ENCODE measurements at regions not wholly inside any gene's neighbourhood (a gene's known extent, or its start where the extent isn't known, plus 50 kb on each side); places are given as distances from the start of the nearest gene placed in this dataset.

DNA sequence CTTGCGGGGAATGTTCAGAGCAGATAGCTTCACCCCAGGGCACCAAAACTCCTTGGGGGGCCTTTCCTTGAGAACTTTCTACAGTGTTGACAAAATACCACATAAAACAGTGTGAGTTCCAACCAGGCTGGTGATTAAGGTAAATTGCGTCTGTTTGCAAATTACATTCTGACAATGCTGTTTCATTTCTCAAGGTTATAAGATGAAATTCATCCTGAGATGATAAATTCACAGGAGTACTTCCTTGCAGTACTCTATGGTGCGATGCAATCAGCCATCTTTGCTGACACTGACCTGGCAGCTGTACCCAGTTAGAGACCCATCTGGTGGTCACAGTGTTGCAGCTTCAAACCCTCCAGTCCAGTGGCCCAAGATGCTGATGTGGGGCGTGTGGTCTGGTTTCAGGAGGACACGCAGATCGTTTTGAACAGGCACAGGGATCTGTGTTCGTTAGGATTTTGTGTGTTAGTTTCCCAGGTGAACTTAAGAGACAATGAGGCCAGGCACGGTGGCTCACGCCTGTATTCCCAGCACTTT is 99.5 kb upstream of the SLC66A3 start:
- Histone ChIP-seq H3K27me3 (peaks cover 6% of the 10 kb centered on the region), H3K27ac (no peak overlapping the region), H3K4me3 (no peak overlapping the region), H3K36me3 (no peaks in the 10 kb centered on the region), H3K9me3 (no peaks in the 10 kb centered on the region), H3K4me1 (no peaks in the 10 kb centered on the region)
- DNase-seq (ENCODE audit: low spot score in 2 of 2): no peak
- WGBS: 90% methylated on average over 9 of the region's 9 CpGs
- TF ChIP-seq, protein P1, sequence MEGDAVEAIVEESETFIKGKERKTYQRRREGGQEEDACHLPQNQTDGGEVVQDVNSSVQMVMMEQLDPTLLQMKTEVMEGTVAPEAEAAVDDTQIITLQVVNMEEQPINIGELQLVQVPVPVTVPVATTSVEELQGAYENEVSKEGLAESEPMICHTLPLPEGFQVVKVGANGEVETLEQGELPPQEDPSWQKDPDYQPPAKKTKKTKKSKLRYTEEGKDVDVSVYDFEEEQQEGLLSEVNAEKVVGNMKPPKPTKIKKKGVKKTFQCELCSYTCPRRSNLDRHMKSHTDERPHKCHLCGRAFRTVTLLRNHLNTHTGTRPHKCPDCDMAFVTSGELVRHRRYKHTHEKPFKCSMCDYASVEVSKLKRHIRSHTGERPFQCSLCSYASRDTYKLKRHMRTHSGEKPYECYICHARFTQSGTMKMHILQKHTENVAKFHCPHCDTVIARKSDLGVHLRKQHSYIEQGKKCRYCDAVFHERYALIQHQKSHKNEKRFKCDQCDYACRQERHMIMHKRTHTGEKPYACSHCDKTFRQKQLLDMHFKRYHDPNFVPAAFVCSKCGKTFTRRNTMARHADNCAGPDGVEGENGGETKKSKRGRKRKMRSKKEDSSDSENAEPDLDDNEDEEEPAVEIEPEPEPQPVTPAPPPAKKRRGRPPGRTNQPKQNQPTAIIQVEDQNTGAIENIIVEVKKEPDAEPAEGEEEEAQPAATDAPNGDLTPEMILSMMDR (IDR thresholded peaks at IDR 0.05): no peak
- TF ChIP-seq POLR2A (IDR thresholded peaks at IDR 0.05) (no peak), POLR2AphosphoS5 (IDR thresholded peaks at IDR 0.05) (no peak), EP300 (IDR thresholded peaks at IDR 0.05) (no peak)

DNA sequence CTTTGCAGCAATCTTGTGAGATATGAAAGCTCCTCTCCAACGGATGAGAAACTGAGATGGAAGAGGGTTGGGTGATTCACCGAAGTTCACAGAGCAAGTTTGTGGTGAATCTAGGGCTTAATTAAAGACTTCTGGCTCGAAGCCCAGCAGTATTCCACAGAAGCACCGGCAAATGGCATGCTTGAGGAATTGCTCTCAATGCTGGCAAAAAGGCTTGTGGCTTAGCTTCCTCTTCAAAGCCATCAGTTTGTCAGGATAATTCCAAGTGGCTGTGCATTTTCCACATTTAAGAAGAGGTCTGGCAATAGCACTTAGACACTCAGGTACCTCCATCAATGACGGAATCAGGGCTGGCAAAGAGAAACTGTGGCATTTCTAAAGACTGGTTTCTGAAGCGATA is 98.7 kb upstream of the SLC66A3 start:
- no peaks in the 10 kb centered on the region for H3K36me3 ChIP-seq
- H3K4me1 ChIP-seq: no peaks in the 10 kb centered on the region
- H3K4me3 ChIP-seq: no peak overlapping the region
- no peaks in the 10 kb centered on the region for H3K9me3 ChIP-seq
- no peak for DNase-seq (ENCODE audit: low spot score in 2 of 2)
- 39% methylated on average over 6 of the region's 6 CpGs for WGBS
- peaks cover 6% of the 10 kb centered on the region for H3K27me3 ChIP-seq
- H3K27ac ChIP-seq: no peak overlapping the region
- TF ChIP-seq, protein P1 (IDR thresholded peaks at IDR 0.05): no peak

DNA sequence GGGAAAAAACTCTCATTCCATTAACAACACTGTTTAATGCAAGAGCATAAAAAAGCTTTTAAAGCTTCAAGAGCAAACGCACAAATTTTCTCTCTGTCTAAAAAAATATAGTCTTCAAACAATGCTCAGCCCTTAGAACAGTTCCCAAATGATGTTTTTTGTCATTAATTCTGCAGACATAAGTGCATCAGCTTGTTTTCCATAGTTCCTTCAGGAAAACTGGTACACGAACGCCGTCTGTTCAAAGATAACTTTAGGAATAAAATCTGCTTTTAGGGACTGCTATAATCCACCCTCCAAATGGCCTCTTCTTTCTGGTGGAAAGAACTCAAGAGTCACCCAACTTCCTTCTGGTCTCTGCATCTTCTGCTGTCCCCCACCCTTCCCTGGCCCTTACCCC is 98.2 kb upstream of the SLC66A3 start:
- Histone ChIP-seq H3K27me3 (peaks cover 6% of the 10 kb centered on the region), H3K27ac (no peak overlapping the region), H3K9me3 (no peaks in the 10 kb centered on the region), H3K36me3 (no peaks in the 10 kb centered on the region), H3K4me3 (no peak overlapping the region), H3K4me1 (no peaks in the 10 kb centered on the region)
- WGBS: 84% methylated on average over 4 of the region's 4 CpGs
- DNase-seq (ENCODE audit: low spot score in 2 of 2): no peak
- TF ChIP-seq, protein P1 (IDR thresholded peaks at IDR 0.05): no peak
- TF ChIP-seq EP300 (IDR thresholded peaks at IDR 0.05) (no peak), POLR2A (IDR thresholded peaks at IDR 0.05) (no peak), POLR2AphosphoS5 (IDR thresholded peaks at IDR 0.05) (no peak)

DNA sequence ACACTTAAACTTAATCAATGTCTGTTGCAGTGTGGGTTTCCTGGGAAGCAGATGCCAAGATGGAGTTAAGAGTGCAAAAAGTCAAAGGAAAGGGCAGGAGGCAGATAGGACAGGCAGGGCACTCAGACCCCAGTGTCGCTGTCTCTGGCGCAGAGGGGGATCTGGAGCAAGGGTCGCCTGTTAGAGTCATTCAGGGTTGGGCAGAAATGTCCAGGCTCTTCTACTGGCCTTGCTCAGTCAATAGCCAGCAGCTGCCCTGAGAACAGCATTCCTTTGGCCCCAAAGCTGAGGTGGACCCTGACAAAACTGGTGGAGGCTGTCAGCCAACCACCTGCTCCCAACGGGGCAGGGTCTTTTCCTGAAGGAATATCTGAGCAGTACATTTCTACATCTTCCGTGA is 97.1 kb upstream of the SLC66A3 start:
- no peak overlapping the region for H3K4me3 ChIP-seq
- no peaks in the 10 kb centered on the region for H3K4me1 ChIP-seq
- no peak overlapping the region for H3K27ac ChIP-seq
- no peaks in the 10 kb centered on the region for H3K36me3 ChIP-seq
- DNase-seq (ENCODE audit: low spot score in 2 of 2): no peak
- H3K27me3 ChIP-seq: peaks cover 6% of the 10 kb centered on the region
- no peaks in the 10 kb centered on the region for H3K9me3 ChIP-seq
- no peak for TF ChIP-seq POLR2A (IDR thresholded peaks at IDR 0.05)
- TF ChIP-seq, protein P1 (IDR thresholded peaks at IDR 0.05): no peak
- TF ChIP-seq POLR2AphosphoS5 (IDR thresholded peaks at IDR 0.05): no peak
- TF ChIP-seq EP300 (IDR thresholded peaks at IDR 0.05): no peak
- 78% methylated on average over 5 of the region's 5 CpGs for WGBS

DNA sequence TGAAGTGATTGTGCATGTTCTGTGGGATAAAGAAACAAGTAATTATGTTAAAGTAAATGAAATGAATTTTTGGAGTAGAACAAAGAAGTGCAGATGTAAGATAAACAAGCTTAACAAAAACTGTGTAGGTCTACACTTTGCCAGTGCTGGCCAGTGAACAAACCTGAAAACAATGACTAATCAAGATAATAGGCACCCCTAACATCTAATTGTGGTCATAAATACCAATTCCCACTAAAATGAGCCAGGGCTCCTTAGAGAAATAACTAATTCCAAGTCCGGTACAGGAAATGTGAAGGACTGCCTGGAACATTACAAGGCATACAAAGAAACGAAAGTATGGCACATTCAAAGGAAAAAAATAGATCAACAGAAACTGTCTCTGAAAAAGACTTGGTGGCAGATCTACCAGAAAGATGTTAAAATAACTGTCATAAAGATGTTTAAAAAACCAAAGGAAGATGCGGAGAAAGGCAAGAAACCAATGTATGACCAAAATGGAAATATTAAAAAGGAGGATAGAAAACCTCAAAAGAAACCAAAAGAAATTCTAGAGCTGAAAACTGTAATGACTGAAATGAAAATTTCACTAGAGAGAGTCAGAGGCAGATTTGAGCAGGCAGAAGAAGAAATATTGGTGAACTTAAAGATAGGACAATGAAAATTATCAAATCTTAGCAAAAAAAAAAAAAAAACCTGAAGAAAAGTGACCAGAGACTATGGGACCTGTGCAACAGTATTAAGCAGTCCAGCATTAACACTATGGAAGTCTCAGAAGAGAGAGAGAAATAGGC is 94.7 kb upstream of the SLC66A3 start:
- no peak for TF ChIP-seq POLR2AphosphoS5 (IDR thresholded peaks at IDR 0.05)
- no peak for TF ChIP-seq POLR2A (IDR thresholded peaks at IDR 0.05)
- TF ChIP-seq, protein P1 (IDR thresholded peaks at IDR 0.05): no peak
- no peak for TF ChIP-seq EP300 (IDR thresholded peaks at IDR 0.05)

More for the DNA sequence above, 94.7 kb upstream of the SLC66A3 start:
- DNase-seq (ENCODE audit: low spot score in 2 of 2): no peak
- H3K36me3 ChIP-seq: no peaks in the 10 kb centered on the region
- H3K27ac ChIP-seq: no peak overlapping the region
- H3K27me3 ChIP-seq: peaks cover 6% of the 10 kb centered on the region
- 77% methylated on average over 3 of the region's 3 CpGs for WGBS
- no peaks in the 10 kb centered on the region for H3K4me1 ChIP-seq
- H3K9me3 ChIP-seq: no peaks in the 10 kb centered on the region
- H3K4me3 ChIP-seq: no peak overlapping the region
